ENCODE measurements at regions not wholly inside any gene's neighbourhood (a gene's known extent, or its start where the extent isn't known, plus 50 kb on each side); places are given as distances from the start of the nearest gene placed in this dataset.

DNA sequence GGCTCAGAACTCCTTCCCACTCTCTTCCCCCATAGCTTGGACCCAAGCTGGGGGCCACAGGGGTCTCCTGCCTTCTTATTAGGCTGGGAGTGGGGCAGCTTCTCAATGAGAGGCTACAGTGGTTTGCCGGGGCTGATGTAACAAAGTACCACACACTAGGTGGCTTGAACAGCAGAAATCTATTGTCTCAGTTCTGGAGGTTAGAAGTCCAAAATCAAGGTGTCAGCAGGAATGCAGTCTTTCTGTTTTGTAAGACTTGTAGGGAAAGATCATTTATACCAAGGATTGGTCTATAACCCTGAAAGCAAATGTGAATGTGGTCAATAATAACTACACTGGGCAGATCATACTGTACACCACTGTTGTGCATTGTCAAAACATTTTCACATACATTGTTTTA, 124.5 kb upstream of the ARHGAP5 start:
- TF ChIP-seq, protein P1, sequence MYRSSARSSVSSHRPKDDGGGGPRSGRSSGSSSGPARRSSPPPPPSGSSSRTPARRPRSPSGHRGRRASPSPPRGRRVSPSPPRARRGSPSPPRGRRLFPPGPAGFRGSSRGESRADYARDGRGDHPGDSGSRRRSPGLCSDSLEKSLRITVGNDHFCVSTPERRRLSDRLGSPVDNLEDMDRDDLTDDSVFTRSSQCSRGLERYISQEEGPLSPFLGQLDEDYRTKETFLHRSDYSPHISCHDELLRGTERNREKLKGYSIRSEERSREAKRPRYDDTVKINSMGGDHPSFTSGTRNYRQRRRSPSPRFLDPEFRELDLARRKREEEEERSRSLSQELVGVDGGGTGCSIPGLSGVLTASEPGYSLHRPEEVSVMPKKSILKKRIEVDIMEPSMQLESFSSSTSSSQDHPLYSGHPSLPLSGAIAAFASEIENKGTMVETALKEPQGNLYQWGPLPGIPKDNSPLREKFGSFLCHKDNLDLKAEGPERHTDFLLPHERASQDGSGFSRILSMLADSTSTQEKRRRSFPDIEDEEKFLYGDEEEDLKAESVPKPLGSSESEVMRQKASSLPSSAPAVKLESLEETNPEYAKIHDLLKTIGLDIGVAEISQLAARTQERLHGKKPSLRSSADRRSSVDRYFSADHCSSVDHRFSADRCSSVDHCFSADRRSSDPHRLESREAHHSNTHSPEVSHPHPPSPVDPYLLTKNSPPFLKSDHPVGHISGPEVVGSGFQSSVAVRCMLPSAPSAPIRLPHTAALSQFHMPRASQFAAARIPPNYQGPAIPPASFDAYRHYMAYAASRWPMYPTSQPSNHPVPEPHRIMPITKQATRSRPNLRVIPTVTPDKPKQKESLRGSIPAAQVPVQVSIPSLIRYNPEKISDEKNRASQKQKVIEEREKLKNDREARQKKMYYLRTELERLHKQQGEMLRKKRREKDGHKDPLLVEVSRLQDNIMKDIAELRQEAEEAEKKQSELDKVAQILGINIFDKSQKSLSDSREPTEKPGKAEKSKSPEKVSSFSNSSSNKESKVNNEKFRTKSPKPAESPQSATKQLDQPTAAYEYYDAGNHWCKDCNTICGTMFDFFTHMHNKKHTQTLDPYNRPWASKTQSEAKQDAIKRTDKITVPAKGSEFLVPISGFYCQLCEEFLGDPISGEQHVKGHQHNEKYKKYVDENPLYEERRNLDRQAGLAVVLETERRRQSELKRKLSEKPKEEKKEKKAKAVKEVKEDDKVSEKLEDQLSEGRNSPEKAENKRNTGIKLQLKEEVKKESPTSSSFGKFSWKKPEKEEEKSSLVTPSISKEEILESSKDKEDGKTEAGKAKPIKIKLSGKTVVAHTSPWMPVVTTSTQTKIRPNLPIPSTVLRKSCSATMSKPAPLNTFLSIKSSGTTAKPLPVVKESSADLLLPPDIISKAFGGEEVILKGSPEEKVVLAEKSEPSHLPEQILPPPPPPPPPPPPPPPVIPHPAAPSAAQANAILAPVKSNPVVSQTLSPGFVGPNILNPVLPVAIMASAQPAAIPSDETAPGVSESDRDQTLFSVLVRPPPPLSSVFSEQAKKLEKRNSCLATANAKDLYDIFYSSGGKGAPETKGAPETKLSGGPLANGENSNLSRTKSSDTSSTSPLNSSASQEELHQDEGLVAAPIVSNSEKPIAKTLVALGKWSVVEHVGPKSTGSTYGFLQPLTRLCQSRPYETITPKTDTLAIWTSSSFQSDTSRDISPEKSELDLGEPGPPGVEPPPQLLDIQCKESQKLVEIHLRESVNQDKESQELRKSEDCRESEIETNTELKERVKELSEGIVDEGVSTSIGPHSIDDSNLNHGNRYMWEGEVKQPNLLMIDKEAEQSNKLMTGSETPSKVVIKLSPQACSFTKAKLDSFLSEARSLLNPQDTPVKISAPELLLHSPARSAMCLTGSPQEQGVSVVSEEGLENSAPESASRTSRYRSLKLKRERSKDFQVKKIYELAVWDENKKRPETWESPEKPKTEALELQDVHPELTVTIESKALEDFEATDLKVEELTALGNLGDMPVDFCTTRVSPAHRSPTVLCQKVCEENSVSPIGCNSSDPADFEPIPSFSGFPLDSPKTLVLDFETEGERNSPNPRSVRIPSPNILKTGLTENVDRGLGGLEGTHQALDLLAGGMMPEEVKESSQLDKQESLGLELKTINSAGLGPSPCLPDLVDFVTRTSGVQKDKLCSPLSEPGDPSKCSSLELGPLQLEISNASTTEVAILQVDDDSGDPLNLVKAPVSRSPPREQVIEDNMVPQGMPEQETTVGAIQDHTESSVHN (IDR thresholded peaks at IDR 0.05; ENCODE audit: borderline replicate concordance in 1 of 2, low read depth in 1 of 2): no peak
- TF ChIP-seq SAFB2 (IDR thresholded peaks at IDR 0.05; ENCODE audit: borderline replicate concordance, low read depth, low read length, severe bottlenecking) (no peak), NFYB (IDR thresholded peaks at IDR 0.05; ENCODE audit: extremely low read depth, insufficient read length) (no peak), MECOM (CRISPR knock-in tag; IDR thresholded peaks at IDR 0.05) (no peak), MCM5 (IDR thresholded peaks at IDR 0.05; ENCODE audit: low read depth) (no peak), ZNF707 (CRISPR knock-in tag; conservative IDR thresholded peaks at IDR 0.05) (no peak), ZNF644 (tag; IDR thresholded peaks at IDR 0.05; ENCODE audit: low read depth) (no peak), SREBF1 (IDR thresholded peaks at IDR 0.05; ENCODE audit: borderline replicate concordance, low read depth, low read length) (no peak)
- TF ChIP-seq, protein P2, sequence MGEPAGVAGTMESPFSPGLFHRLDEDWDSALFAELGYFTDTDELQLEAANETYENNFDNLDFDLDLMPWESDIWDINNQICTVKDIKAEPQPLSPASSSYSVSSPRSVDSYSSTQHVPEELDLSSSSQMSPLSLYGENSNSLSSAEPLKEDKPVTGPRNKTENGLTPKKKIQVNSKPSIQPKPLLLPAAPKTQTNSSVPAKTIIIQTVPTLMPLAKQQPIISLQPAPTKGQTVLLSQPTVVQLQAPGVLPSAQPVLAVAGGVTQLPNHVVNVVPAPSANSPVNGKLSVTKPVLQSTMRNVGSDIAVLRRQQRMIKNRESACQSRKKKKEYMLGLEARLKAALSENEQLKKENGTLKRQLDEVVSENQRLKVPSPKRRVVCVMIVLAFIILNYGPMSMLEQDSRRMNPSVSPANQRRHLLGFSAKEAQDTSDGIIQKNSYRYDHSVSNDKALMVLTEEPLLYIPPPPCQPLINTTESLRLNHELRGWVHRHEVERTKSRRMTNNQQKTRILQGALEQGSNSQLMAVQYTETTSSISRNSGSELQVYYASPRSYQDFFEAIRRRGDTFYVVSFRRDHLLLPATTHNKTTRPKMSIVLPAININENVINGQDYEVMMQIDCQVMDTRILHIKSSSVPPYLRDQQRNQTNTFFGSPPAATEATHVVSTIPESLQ (CRISPR knock-in tag; IDR thresholded peaks at IDR 0.05): no peak
- H2AFZ ChIP-seq (ENCODE audit: low read depth, low read length): 0 out of 2 replicates have a peak overlapping the region, but pooled peaks have one; percentile 24
- H3K79me2 ChIP-seq (ENCODE audit: control insufficient read depth, insufficient read depth, low read length): no peaks in the 10 kb centered on the region
- ATAC-seq (no peak), FAIRE-seq (no peak), DNase-seq (ENCODE audit: extremely low read depth in 1 of 4, low spot score in 3 of 4) (no peak)
- WGBS (ENCODE audit: insufficient coverage, low coverage, missing lambda C conversion rate): 56% methylated on average over 1 of the region's 1 CpG
- H3K4me3 ChIP-seq: no peak overlapping the region
- intact Hi-C loops (cut with micrococcal nuclease) (loop anchor here (5.0 kb wide), 1 partner anchor 115 kb away; no protein-coding TSS in a partner anchor), in situ Hi-C loops (cut with MboI) (no loop called here)
- H3K9me3 ChIP-seq (replicated peaks; ENCODE audit: control insufficient read depth, insufficient read depth, low read depth, low read length): no peaks in the 10 kb centered on the region
- H3K9me1 ChIP-seq (ENCODE audit: control insufficient read depth, insufficient read depth, low read length): no peaks in the 10 kb centered on the region
- no peaks in the 10 kb centered on the region for H4K20me1 ChIP-seq (replicated peaks; ENCODE audit: control insufficient read depth, insufficient read depth, low read length)
- ChIA-PET CTCF (ENCODE audit: low intra/inter-chr PET ratio) (no interaction called here), POLR2A (no interaction called here)
- BruUV-seq (replicated peaks): no TSS peak
- no peak overlapping the region for H3K9ac ChIP-seq (ENCODE audit: insufficient read depth in 1 of 2, low read depth in 2 of 2, low read length in 2 of 2)
- no peaks in the 10 kb centered on the region for H3K36me3 ChIP-seq (ENCODE audit: control insufficient read depth, insufficient read depth, low read length)
- no peak overlapping the region for H3K4me2 ChIP-seq (ENCODE audit: insufficient read depth, low read length)
- no peaks in the 10 kb centered on the region for H3K27me3 ChIP-seq (ENCODE audit: control insufficient read depth in 2 of 2, insufficient read depth in 2 of 2, low read length in 2 of 2)
- H3K4me1 ChIP-seq (replicated peaks in 1 of 2; ENCODE audit: control insufficient read depth in 2 of 2, insufficient read depth in 2 of 2, low read length in 2 of 2): peaks cover 8 to 16% of the 10 kb centered on the region in 2 experiments; a peak in 4 of 5 replicates
- no peak overlapping the region for H3K27ac ChIP-seq (ENCODE audit: extremely low read depth, low read depth, low read length)
